ENCODE measurements at regions not wholly inside any gene's neighbourhood (a gene's known extent, or its start where the extent isn't known, plus 50 kb on each side); places are given as distances from the start of the nearest gene placed in this dataset.

DNA sequence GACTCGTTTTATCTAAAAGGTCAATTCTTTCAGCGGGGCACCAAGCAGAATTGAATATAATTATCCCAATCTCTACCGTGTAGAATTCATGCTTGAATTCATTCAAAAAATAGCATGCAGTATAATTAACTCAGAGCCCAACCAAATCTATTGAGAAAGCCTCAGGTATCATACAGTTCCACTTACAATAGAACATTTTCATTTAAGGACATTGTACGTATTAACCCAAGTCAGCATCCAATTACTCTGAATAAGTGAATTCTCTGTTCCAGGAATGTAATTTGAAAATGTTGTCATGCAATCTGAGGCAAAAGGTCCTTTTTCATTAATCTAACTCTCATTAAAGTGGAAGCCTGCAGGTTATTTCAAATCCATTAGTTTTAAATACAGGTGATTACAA lies 78.5 kb downstream of the SALL1 start:
- H3K79me2 ChIP-seq (ENCODE audit: control insufficient read depth in 1 of 2, insufficient read depth in 2 of 2, low read length in 2 of 2): no peaks in the 10 kb centered on the region
- no peaks in the 10 kb centered on the region for H3K9me3 ChIP-seq (ENCODE audit: insufficient read depth in 2 of 2, low read depth in 1 of 2, low read length in 1 of 2)
- no peak overlapping the region for H2BK20ac ChIP-seq (ENCODE audit: low read length)
- no peak overlapping the region for H4K91ac ChIP-seq (replicated peaks; ENCODE audit: insufficient read length, low read length)
- H4K8ac ChIP-seq (ENCODE audit: extremely low read depth, insufficient read depth, low read length): no peak overlapping the region
- ChIA-PET CTCF (ENCODE audit: partially characterized antibody) (interaction anchor here (1.4 kb wide), 1 partner anchor 16 kb away, joined by 4 read pairs; no protein-coding TSS in a partner anchor), POLR2A (ENCODE audit: partially characterized antibody) (no interaction called here)
- WGBS, 2 experiments (ENCODE audit: extremely low coverage in 1 of 2, insufficient coverage in 1 of 2, insufficient read length in 1 of 2, insufficient replicate concordance in 2 of 2, low coverage in 1 of 2, low lambda C conversion rate in 2 of 2, missing lambda C conversion rate in 1 of 2): 87% methylated on average over 4 of the region's 4 CpGs; no CpG with 5 or more reads in 1 of the 2 experiments
- no peak overlapping the region for H2BK120ac ChIP-seq (replicated peaks; ENCODE audit: low read depth, low read length)
- no peak overlapping the region for H2BK15ac ChIP-seq (ENCODE audit: low read length)
- no peak overlapping the region for H3K18ac ChIP-seq (ENCODE audit: extremely low read depth, low read length)
- no peak overlapping the region for H3K4ac ChIP-seq (replicated peaks; ENCODE audit: insufficient read length, low read depth, low read length)
- H4K20me1 ChIP-seq (replicated peaks in 1 of 2; ENCODE audit: control insufficient read depth in 1 of 2, insufficient read depth in 2 of 2, low read length in 2 of 2): peaks cover 0 to 1% of the 10 kb centered on the region in 2 experiments
- H4K5ac ChIP-seq (ENCODE audit: insufficient read length, low read depth, low read length): no peak overlapping the region
- no peak overlapping the region for H3K4me3 ChIP-seq (ENCODE audit: extremely low read depth in 1 of 4, insufficient read depth in 2 of 4, low read depth in 3 of 4, low read length in 4 of 4)
- FAIRE-seq (no peak), DNase-seq (ENCODE audit: low read depth in 1 of 2, low spot score in 2 of 2) (no peak)
- no peaks in the 10 kb centered on the region for H3K79me1 ChIP-seq (ENCODE audit: low read depth, low read length)
- no peak overlapping the region for H2BK12ac ChIP-seq (ENCODE audit: low read depth, low read length)
- no peak overlapping the region for H3K27ac ChIP-seq (ENCODE audit: low read depth, low read length)
- no peak overlapping the region for H2BK5ac ChIP-seq (ENCODE audit: low read depth, low read length)
- H3K4me1 ChIP-seq (replicated peaks in 1 of 4; ENCODE audit: control insufficient read depth in 3 of 4, insufficient read depth in 4 of 4, low read length in 3 of 4): no peaks in the 10 kb centered on the region
- H3K23me2 ChIP-seq (ENCODE audit: low read depth, low read length): no peaks in the 10 kb centered on the region
- H3K56ac ChIP-seq (replicated peaks; ENCODE audit: insufficient read length, low read depth, low read length): no peak overlapping the region
- no peak overlapping the region for H2AK5ac ChIP-seq (ENCODE audit: low read depth, low read length)
- H3K23ac ChIP-seq (ENCODE audit: insufficient read length): no peak overlapping the region
- H3K9ac ChIP-seq (replicated peaks in 1 of 4; ENCODE audit: extremely low read depth in 1 of 4, low read depth in 3 of 4, low read length in 3 of 4): no peak overlapping the region
- no peaks in the 10 kb centered on the region for H3K36me3 ChIP-seq (ENCODE audit: control insufficient read depth in 2 of 4, insufficient read depth in 4 of 4, low read length in 3 of 4)
- no peak overlapping the region for H3K4me2 ChIP-seq (ENCODE audit: insufficient read depth in 1 of 2, low read depth in 2 of 2, low read length in 2 of 2)
- no peak overlapping the region for H2AFZ ChIP-seq (ENCODE audit: low read length)
- no peaks in the 10 kb centered on the region for H3K27me3 ChIP-seq (replicated peaks in 1 of 4; ENCODE audit: control insufficient read depth in 3 of 4, extremely low read depth in 1 of 4, insufficient read depth in 3 of 4, low read length in 3 of 4)
- H3K14ac ChIP-seq (ENCODE audit: insufficient read length): no peak overlapping the region
- TF ChIP-seq TCF12 (IDR thresholded peaks at IDR 0.05; ENCODE audit: low read depth, low read length) (no peak), CHD2 (IDR thresholded peaks at IDR 0.05; ENCODE audit: low read length) (no peak), POLR2AphosphoS5 (IDR thresholded peaks at IDR 0.05; ENCODE audit: low read depth, low read length) (no peak), SRF (IDR thresholded peaks at IDR 0.05; ENCODE audit: low read depth, low read length) (no peak), NANOG (IDR thresholded peaks at IDR 0.05; ENCODE audit: insufficient read depth, low read depth, low read length, poor library complexity, severe bottlenecking) (no peak), ATF3 (IDR thresholded peaks at IDR 0.05; ENCODE audit: insufficient read depth, low read depth, low read length) (no peak), RBBP5 (IDR thresholded peaks at IDR 0.05; ENCODE audit: borderline replicate concordance, low read depth, low read length) (no peak), BRCA1 (IDR thresholded peaks at IDR 0.05; ENCODE audit: low read depth, low read length) (no peak), CREB1 (IDR thresholded peaks at IDR 0.05) (no peak), CTBP2 (IDR thresholded peaks at IDR 0.05; ENCODE audit: borderline replicate concordance, insufficient read depth, insufficient read length, low read length) (no peak), RAD21 (IDR thresholded peaks at IDR 0.05 in 1 of 2, conservative IDR thresholded peaks at IDR 0.05 in 1 of 2; ENCODE audit: low read depth in 2 of 2, low read length in 2 of 2) (no peak), PHF8 (conservative IDR thresholded peaks at IDR 0.05; ENCODE audit: low read depth, low read length) (no peak), USF2 (IDR thresholded peaks at IDR 0.05; ENCODE audit: low read length) (no peak), EGR1 (IDR thresholded peaks at IDR 0.05; ENCODE audit: borderline replicate concordance, low read depth, low read length) (no peak)
